ENCODE measurements at regions not wholly inside any gene's neighbourhood (a gene's known extent, or its start where the extent isn't known, plus 50 kb on each side); places are given as distances from the start of the nearest gene placed in this dataset.

GRCh38 chr4:3615386-3616286, 83.4 kb upstream of the LRPAP1 start:
- Histone ChIP-seq H3K4me3 (no peak overlapping the region), H3K4me1 (peaks cover 15% of the 10 kb centered on the region), H3K36me3 (replicated peaks in 1 of 2; ENCODE audit: insufficient read depth in 1 of 2, low read depth in 2 of 2) (no peaks in the 10 kb centered on the region), H3K9me3 (no peaks in the 10 kb centered on the region), H3K27me3 (no peaks in the 10 kb centered on the region), H3K27ac (no peak overlapping the region)
- DNase-seq (no peak), ATAC-seq (no peak)
- 76 to 79% methylated on average over 33 to 40 of the region's 40 CpGs for WGBS, 2 donors
- intact Hi-C loops (cut with DNase I) = no loop called here
- no peak for TF ChIP-seq CTCF (IDR thresholded peaks at IDR 0.05)
- no peak for TF ChIP-seq POLR2A (IDR thresholded peaks at IDR 0.05)

GRCh38 chr4:3614731-3614980, 82.4 kb upstream of the LRPAP1 start:
- Histone ChIP-seq H3K36me3 (replicated peaks in 1 of 2; ENCODE audit: insufficient read depth in 1 of 2, low read depth in 2 of 2) (no peaks in the 10 kb centered on the region), H3K27me3 (no peaks in the 10 kb centered on the region), H3K4me1 (peaks cover 15% of the 10 kb centered on the region), H3K27ac (peak overlapping the region in 1 of 4 donors; percentile 64), H3K4me3 (no peak overlapping the region), H3K9me3 (no peaks in the 10 kb centered on the region)
- 76 to 91% methylated on average over 8 of the region's 8 CpGs for WGBS, 2 donors
- DNase-seq = no peak
- ATAC-seq = no peak
- TF ChIP-seq CTCF (IDR thresholded peaks at IDR 0.05) (no peak), POLR2A (IDR thresholded peaks at IDR 0.05) (no peak)
- intact Hi-C loops (cut with DNase I) = no loop called here

- intact Hi-C loops (cut with DNase I) = no loop called here
- no peaks in the 10 kb centered on the region for H3K9me3 ChIP-seq
- WGBS, 2 donors = 30 to 44% methylated on average over 11 to 25 of the region's 25 CpGs
These were observed 81.9 kb upstream of the LRPAP1 start for GRCh38 chr4:3613967-3614730.

GRCh38 chr4:3612934-3613333, 80.7 kb upstream of the LRPAP1 start:
- Histone ChIP-seq H3K4me1 (peaks cover 15% of the 10 kb centered on the region), H3K27ac (no peak overlapping the region), H3K9me3 (no peaks in the 10 kb centered on the region), H3K4me3 (no peak overlapping the region), H3K36me3 (replicated peaks in 1 of 2; ENCODE audit: insufficient read depth in 1 of 2, low read depth in 2 of 2) (no peaks in the 10 kb centered on the region), H3K27me3 (no peaks in the 10 kb centered on the region)
- no peak for DNase-seq
- no peak for ATAC-seq
- no peak for TF ChIP-seq POLR2A (IDR thresholded peaks at IDR 0.05)
- TF ChIP-seq CTCF (IDR thresholded peaks at IDR 0.05) = no peak
- intact Hi-C loops (cut with DNase I) = no loop called here
- WGBS, 2 donors = 67 to 90% methylated on average over 1 of the region's 1 CpG

More at GRCh38 chr4:3613967-3614730, 81.9 kb upstream of the LRPAP1 start:
- Histone ChIP-seq H3K27me3 (no peaks in the 10 kb centered on the region), H3K4me1 (peaks cover 15% of the 10 kb centered on the region), H3K36me3 (replicated peaks in 1 of 2; ENCODE audit: insufficient read depth in 1 of 2, low read depth in 2 of 2) (no peaks in the 10 kb centered on the region), H3K4me3 (no peak overlapping the region), H3K27ac (peak overlapping the region in 1 of 4 donors; percentile 64)
- peak; percentile 41 to 78 (median 58) for DNase-seq
- TF ChIP-seq CTCF (IDR thresholded peaks at IDR 0.05) (no peak), POLR2A (IDR thresholded peaks at IDR 0.05) (no peak)
- ATAC-seq = peak; percentile 85

All from body of pancreas (tissue), 4 donors.